HFFc6 (cell line): ENCODE measurements at regions not wholly inside any gene's neighbourhood (a gene's known extent, or its start where the extent isn't known, plus 50 kb on each side); places are given as distances from the start of the nearest gene placed in this dataset.

ENCODE experiments used
- DNase-seq: peaks from one replicate; pipeline ENCODE4 v3.0.0-alpha.2; 2018
- H3K27ac Mint-ChIP-seq: 2 replicates; pipeline ENCODE4 v1.8.0; 2020; ENCODE audit warnings: mild to moderate bottlenecking, mixed read lengths
- H3K27me3 Mint-ChIP-seq: 2 replicates; pipeline ENCODE4 v1.8.0; 2021; ENCODE audit warnings: mild to moderate bottlenecking, moderate library complexity, mixed read lengths; ENCODE audit not compliant: insufficient read depth
- H3K36me3 Mint-ChIP-seq: 2 replicates; pipeline ENCODE4 v1.8.0; 2021; ENCODE audit warnings: low read depth, mixed read lengths
- H3K4me1 Mint-ChIP-seq: 2 replicates; pipeline ENCODE4 v1.8.0; 2020; ENCODE audit warnings: low read depth, mixed read lengths
- H3K4me3 Mint-ChIP-seq: 2 replicates; pipeline ENCODE4 v1.8.0; 2020; ENCODE audit warnings: mild to moderate bottlenecking, moderate library complexity, mixed read lengths
- H3K9me3 Mint-ChIP-seq: 2 replicates; pipeline ENCODE4 v1.8.0; 2020; ENCODE audit warnings: mild to moderate bottlenecking, mixed read lengths
- TF ChIP-seq, protein P1 (sequence below): fragments of 200-600 bp; sonication (generic); IDR thresholded peaks from 2 replicates; pipeline ENCODE4 v1.5.0; 2021; ENCODE audit warnings: antibody characterized with exemption, mild to moderate bottlenecking

DNA sequence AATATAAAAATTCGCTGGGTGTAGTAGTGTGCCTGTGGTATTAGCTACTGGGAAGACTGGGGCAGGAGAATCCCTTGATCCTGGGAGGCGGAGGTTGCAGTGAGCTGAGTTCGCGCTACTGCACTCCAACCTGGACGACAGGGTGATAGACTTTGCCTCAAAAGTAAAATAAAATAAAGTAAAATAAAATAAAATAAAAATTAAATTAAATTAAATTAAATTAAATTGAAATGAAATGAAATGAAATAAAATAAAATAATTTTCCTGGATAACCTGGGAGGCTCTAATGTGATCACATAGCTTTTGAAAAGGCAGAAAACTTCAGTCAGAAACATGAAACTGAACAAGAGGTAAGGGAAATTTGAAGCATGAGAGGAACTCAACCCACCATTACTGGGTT lies 818.4 kb upstream of the ATXN7L3B start:
- TF ChIP-seq, protein P1, sequence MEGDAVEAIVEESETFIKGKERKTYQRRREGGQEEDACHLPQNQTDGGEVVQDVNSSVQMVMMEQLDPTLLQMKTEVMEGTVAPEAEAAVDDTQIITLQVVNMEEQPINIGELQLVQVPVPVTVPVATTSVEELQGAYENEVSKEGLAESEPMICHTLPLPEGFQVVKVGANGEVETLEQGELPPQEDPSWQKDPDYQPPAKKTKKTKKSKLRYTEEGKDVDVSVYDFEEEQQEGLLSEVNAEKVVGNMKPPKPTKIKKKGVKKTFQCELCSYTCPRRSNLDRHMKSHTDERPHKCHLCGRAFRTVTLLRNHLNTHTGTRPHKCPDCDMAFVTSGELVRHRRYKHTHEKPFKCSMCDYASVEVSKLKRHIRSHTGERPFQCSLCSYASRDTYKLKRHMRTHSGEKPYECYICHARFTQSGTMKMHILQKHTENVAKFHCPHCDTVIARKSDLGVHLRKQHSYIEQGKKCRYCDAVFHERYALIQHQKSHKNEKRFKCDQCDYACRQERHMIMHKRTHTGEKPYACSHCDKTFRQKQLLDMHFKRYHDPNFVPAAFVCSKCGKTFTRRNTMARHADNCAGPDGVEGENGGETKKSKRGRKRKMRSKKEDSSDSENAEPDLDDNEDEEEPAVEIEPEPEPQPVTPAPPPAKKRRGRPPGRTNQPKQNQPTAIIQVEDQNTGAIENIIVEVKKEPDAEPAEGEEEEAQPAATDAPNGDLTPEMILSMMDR, result no peak
- Mint-ChIP-seq H3K36me3 (no peaks in the 10 kb centered on the region; the same call in 1 of the 2 replicates), H3K9me3 (peaks cover 39% of the 10 kb centered on the region), H3K27ac (no peak overlapping the region), H3K4me1 (no peaks in the 10 kb centered on the region), H3K4me3 (no peak overlapping the region), H3K27me3 (0 out of 2 replicates have a peak, but pooled peaks cover 2% of the 10 kb centered on the region)
- no peak for DNase-seq

DNA sequence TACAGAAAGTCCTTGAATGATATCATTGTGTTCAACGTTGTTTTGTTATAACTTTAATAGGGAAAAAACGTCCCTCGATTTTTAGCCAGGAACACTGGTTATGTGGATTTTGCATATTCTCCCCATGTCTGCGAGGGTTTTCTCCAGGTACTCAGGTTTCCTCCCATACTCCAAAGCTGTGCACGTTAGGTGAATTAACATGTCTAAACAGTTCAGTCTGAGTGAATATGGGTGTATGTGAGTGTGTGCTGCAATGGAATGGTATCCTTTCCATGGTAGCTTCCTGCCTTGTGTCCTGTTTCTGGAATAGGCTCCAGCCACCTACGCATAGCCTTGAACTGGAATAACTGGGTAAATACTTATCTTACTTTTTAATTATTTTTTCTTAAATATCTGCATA lies 810.8 kb upstream of the ATXN7L3B start:
- TF ChIP-seq, protein P1, result no peak
- no peak for DNase-seq
- Mint-ChIP-seq H3K27ac (no peak overlapping the region), H3K27me3 (no peaks in the 10 kb centered on the region; the same call in 1 of the 2 replicates), H3K36me3 (no peaks in the 10 kb centered on the region; the same call in 1 of the 2 replicates), H3K4me1 (no peaks in the 10 kb centered on the region), H3K4me3 (no peak overlapping the region), H3K9me3 (peaks cover 12% of the 10 kb centered on the region)

DNA sequence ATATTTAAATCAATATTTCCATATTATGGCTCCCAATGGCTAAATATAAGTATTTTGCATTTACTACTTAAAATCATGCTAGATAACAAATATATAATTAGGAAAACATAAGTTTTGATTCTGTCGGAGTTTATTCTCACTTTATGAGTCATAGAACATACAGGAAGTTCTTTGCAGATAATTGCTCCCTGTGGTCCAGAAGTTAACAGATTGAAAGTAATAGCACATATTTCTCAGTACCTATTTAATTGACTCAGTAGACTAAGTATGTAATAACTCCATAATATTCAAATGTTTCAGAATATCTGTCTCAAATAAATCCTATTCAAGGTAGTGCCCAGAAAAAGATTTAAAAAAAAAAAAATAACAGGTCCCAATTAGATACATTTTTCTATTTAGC lies 806.0 kb upstream of the ATXN7L3B start:
- Mint-ChIP-seq H3K4me1 (no peaks in the 10 kb centered on the region), H3K27ac (no peak overlapping the region), H3K27me3 (no peaks in the 10 kb centered on the region; the same call in 1 of the 2 replicates), H3K9me3 (peaks cover 4% of the 10 kb centered on the region), H3K36me3 (no peaks in the 10 kb centered on the region), H3K4me3 (no peak overlapping the region)
- TF ChIP-seq, protein P1, result no peak
- DNase-seq, result no peak

DNA sequence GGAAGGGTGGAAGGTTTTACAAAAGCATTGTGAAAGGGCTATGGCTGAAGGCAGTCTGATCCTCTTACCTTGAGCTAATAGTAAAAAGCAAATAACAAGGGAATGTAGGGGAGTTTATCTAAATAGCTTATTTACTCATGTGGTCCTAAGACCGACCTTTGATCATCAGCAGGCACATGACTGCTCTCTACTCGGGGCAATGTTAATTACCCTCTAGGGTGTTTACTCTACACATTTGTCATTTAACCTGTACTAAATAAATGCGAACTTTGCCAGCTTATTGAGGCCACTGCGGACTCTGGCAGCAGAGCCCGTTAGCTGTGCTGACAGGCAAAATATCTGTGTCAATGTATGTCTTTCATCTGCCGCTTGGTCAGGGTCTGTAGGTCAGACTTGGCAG lies 768.3 kb upstream of the ATXN7L3B start:
- TF ChIP-seq, protein P1, result no peak
- Mint-ChIP-seq H3K9me3 (peaks cover 13% of the 10 kb centered on the region), H3K36me3 (no peaks in the 10 kb centered on the region), H3K4me3 (no peak overlapping the region), H3K4me1 (no peaks in the 10 kb centered on the region), H3K27ac (no peak overlapping the region), H3K27me3 (no peaks in the 10 kb centered on the region)
- DNase-seq, result no peak

DNA sequence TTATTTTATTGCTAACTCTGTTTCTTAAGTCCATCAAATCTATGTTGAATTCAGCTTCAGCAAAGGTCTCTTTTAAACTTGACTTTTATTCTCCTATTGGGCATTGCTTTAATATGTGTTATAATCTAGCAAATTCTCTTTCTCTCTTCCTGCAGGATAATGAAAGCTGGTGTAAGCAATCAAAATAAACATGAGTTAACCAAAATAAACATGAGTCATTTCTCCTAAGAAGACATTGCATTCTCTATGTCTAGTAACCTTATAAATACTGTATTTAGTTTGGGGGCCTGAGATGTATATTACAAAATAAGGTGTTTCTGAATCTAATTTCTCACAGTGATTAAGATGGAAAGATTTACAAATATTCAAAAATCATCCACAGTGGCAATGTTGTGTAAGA lies 739.1 kb upstream of the ATXN7L3B start:
- no peak overlapping the region for H3K4me3 Mint-ChIP-seq
- H3K27me3 Mint-ChIP-seq, result no peaks in the 10 kb centered on the region
- peaks cover 21% of the 10 kb centered on the region for H3K9me3 Mint-ChIP-seq
- H3K27ac Mint-ChIP-seq, result no peak overlapping the region
- TF ChIP-seq, protein P1, result no peak
- no peaks in the 10 kb centered on the region for H3K4me1 Mint-ChIP-seq
- no peaks in the 10 kb centered on the region for H3K36me3 Mint-ChIP-seq
- DNase-seq, result no peak
